ENCODE measurements at regions not wholly inside any gene's neighbourhood (a gene's known extent, or its start where the extent isn't known, plus 50 kb on each side); places are given as distances from the start of the nearest gene placed in this dataset.

GRCh38 chr5:162436055-162436454 is 368.5 kb downstream of the GABRG2 start:
- TF ChIP-seq GATA2 (IDR thresholded peaks at IDR 0.05; ENCODE audit: low read depth, low read length) (no peak), GATA3 (IDR thresholded peaks at IDR 0.05; ENCODE audit: low read depth, low read length) (no peak)

Measured in SH-SY5Y (cell line).